BLaER1 treated with 17β-estradiol and CSF1 and Interleukin-3, amounts not matched to agents 10 nM and 100 nM (cell line): ENCODE measurements at regions not wholly inside any gene's neighbourhood (a gene's known extent, or its start where the extent isn't known, plus 50 kb on each side); places are given as distances from the start of the nearest gene placed in this dataset.

Experiments
- H3K27ac ChIP-seq, 11 experiments: shearing (Covaris generic); formaldehyde crosslinking; 2 replicates each; pipeline ENCODE4 v1.8.1; 2022
- H3K27me3 ChIP-seq, 11 experiments: shearing (Covaris generic); formaldehyde crosslinking; 2 replicates each; pipeline ENCODE4 v1.8.1; 2022
- H3K36me3 ChIP-seq, 11 experiments: shearing (Covaris generic); formaldehyde crosslinking; 2 replicates each; pipeline ENCODE4 v1.8.1; 2022
- H3K4me1 ChIP-seq, 10 experiments: shearing (Covaris generic); formaldehyde crosslinking; 2 replicates each; pipeline ENCODE4 v1.8.1; 2022
- H3K4me2 ChIP-seq, 11 experiments: shearing (Covaris generic); formaldehyde crosslinking; 2 replicates each; pipeline ENCODE4 v1.8.1; 2022
- H3K4me3 ChIP-seq, 10 experiments: shearing (Covaris generic); formaldehyde crosslinking; 2 replicates each; pipeline ENCODE4 v1.8.1; 2022
- H3K9ac ChIP-seq, 11 experiments: shearing (Covaris generic); formaldehyde crosslinking; 2 replicates each; pipeline ENCODE4 v1.8.1; 2022
- H3K9me3 ChIP-seq, 11 experiments: shearing (Covaris generic); formaldehyde crosslinking; replicated peaks in 1 of 11; 2 replicates each; pipeline ENCODE4 v1.8.1; 2022
- H4K20me1 ChIP-seq, 11 experiments: shearing (Covaris generic); formaldehyde crosslinking; 2 replicates each; pipeline ENCODE4 v1.8.1; 2022
- Cebpa-rat ChIP-seq, 11 experiments: shearing (Covaris generic); IDR thresholded peaks; 2 replicates each; pipeline ENCODE4 v1.8.1; 2022

GRCh38 chr11:109326781-109327180, 95.2 kb upstream of the C11orf87 start:
- no peaks in the 10 kb centered on the region for H3K36me3 ChIP-seq
- 0 out of 22 replicates have a peak, but pooled peaks cover 0 to 3% (median 0%) of the 10 kb centered on the region in 11 experiments for H3K9me3 ChIP-seq
- H3K27ac ChIP-seq: no peak overlapping the region
- TF ChIP-seq Cebpa-rat (IDR thresholded peaks at IDR 0.05): no peak
- H3K4me3 ChIP-seq: no peak overlapping the region
- H3K27me3 ChIP-seq: no peaks in the 10 kb centered on the region
- peak overlapping the region in 2 of 11 experiments; percentile 12 to 33; a peak in 3 of 22 replicates for H3K4me2 ChIP-seq
- H3K4me1 ChIP-seq: peaks cover 0 to 6% (median 0%) of the 10 kb centered on the region in 10 experiments; a peak in 1 of 20 replicates
- H4K20me1 ChIP-seq: no peaks in the 10 kb centered on the region
- H3K9ac ChIP-seq: no peak overlapping the region

- no peaks in the 10 kb centered on the region for H3K36me3 ChIP-seq
- H3K9ac ChIP-seq: no peak overlapping the region
- no peak overlapping the region for H3K27ac ChIP-seq
- no peaks in the 10 kb centered on the region for H4K20me1 ChIP-seq
- H3K4me3 ChIP-seq: no peak overlapping the region
- TF ChIP-seq Cebpa-rat (IDR thresholded peaks at IDR 0.05): no peak
- no peaks in the 10 kb centered on the region for H3K27me3 ChIP-seq
- H3K9me3 ChIP-seq: 0 out of 22 replicates have a peak, but pooled peaks cover 0 to 3% (median 0%) of the 10 kb centered on the region in 11 experiments
- H3K4me1 ChIP-seq: peaks cover 0 to 6% (median 0%) of the 10 kb centered on the region in 10 experiments; a peak in 1 of 20 replicates
- no peak overlapping the region for H3K4me2 ChIP-seq
Measured at GRCh38 chr11:109329716-109330115, 92.3 kb upstream of the C11orf87 start.

- Histone ChIP-seq H3K9me3 (no peaks in the 10 kb centered on the region), H3K4me3 (no peak overlapping the region), H3K27ac (no peak overlapping the region), H3K27me3 (no peaks in the 10 kb centered on the region), H3K36me3 (no peaks in the 10 kb centered on the region), H3K4me1 (peaks cover 0 to 6% (median 0%) of the 10 kb centered on the region in 10 experiments; a peak in 6 of 20 replicates), H4K20me1 (no peaks in the 10 kb centered on the region), H3K9ac (no peak overlapping the region), H3K4me2 (no peak overlapping the region)
- no peak for TF ChIP-seq Cebpa-rat (IDR thresholded peaks at IDR 0.05)
Measured at GRCh38 chr11:109338131-109338530, 83.9 kb upstream of the C11orf87 start.

GRCh38 chr11:109342261-109342660, 79.7 kb upstream of the C11orf87 start:
- peaks cover 0 to 17% (median 0%) of the 10 kb centered on the region in 10 experiments; a peak in 6 of 20 replicates for H3K4me1 ChIP-seq
- H3K4me3 ChIP-seq: no peak overlapping the region
- no peaks in the 10 kb centered on the region for H3K36me3 ChIP-seq
- TF ChIP-seq Cebpa-rat (IDR thresholded peaks at IDR 0.05): no peak
- H3K9ac ChIP-seq: no peak overlapping the region
- H3K4me2 ChIP-seq: no peak overlapping the region
- H3K27me3 ChIP-seq: no peaks in the 10 kb centered on the region
- H3K27ac ChIP-seq: no peak overlapping the region
- H4K20me1 ChIP-seq: no peaks in the 10 kb centered on the region
- peaks cover 0 to 13% (median 4%) of the 10 kb centered on the region in 11 experiments; a peak in 7 of 22 replicates for H3K9me3 ChIP-seq

- Histone ChIP-seq H3K4me2 (peak overlapping the region in 3 of 11 experiments; percentile 10 to 53 (median 44); a peak in 4 of 22 replicates), H3K36me3 (no peaks in the 10 kb centered on the region), H3K4me1 (peaks cover 0 to 17% (median 1%) of the 10 kb centered on the region in 10 experiments; a peak in 6 of 20 replicates), H4K20me1 (no peaks in the 10 kb centered on the region), H3K27me3 (no peaks in the 10 kb centered on the region), H3K4me3 (no peak overlapping the region), H3K9ac (no peak overlapping the region), H3K9me3 (peaks cover 0 to 13% (median 4%) of the 10 kb centered on the region in 11 experiments; a peak in 7 of 22 replicates), H3K27ac (no peak overlapping the region)
- TF ChIP-seq Cebpa-rat (IDR thresholded peaks at IDR 0.05): no peak
Measured at GRCh38 chr11:109343242-109343641, 78.7 kb upstream of the C11orf87 start.

GRCh38 chr11:109347304-109347703, 74.7 kb upstream of the C11orf87 start:
- Histone ChIP-seq H3K4me2 (peak overlapping the region in 1 of 11 experiments; percentile 2; a peak in 1 of 22 replicates), H3K27ac (no peak overlapping the region), H3K9me3 (peaks cover 0 to 13% (median 4%) of the 10 kb centered on the region in 11 experiments; a peak in 7 of 22 replicates), H4K20me1 (no peaks in the 10 kb centered on the region), H3K36me3 (no peaks in the 10 kb centered on the region), H3K9ac (no peak overlapping the region), H3K4me1 (peaks cover 0 to 17% (median 1%) of the 10 kb centered on the region in 10 experiments; a peak in 6 of 20 replicates), H3K4me3 (no peak overlapping the region), H3K27me3 (no peaks in the 10 kb centered on the region)
- no peak for TF ChIP-seq Cebpa-rat (IDR thresholded peaks at IDR 0.05)

GRCh38 chr11:109349276-109350080, 72.5 kb upstream of the C11orf87 start:
- H3K27me3 ChIP-seq: no peaks in the 10 kb centered on the region
- H3K4me3 ChIP-seq: no peak overlapping the region
- H3K9me3 ChIP-seq: peaks cover 0 to 10% (median 4%) of the 10 kb centered on the region in 11 experiments; a peak in 7 of 22 replicates
- H3K27ac ChIP-seq: no peak overlapping the region
- H3K9ac ChIP-seq: no peak overlapping the region
- H3K4me1 ChIP-seq: peaks cover 0 to 7% (median 0%) of the 10 kb centered on the region in 10 experiments; a peak in 1 of 20 replicates
- H3K4me2 ChIP-seq: no peak overlapping the region
- no peaks in the 10 kb centered on the region for H4K20me1 ChIP-seq
- no peaks in the 10 kb centered on the region for H3K36me3 ChIP-seq
- TF ChIP-seq Cebpa-rat (IDR thresholded peaks at IDR 0.05): no peak

GRCh38 chr11:109350091-109350490, 71.9 kb upstream of the C11orf87 start:
- no peak for TF ChIP-seq Cebpa-rat (IDR thresholded peaks at IDR 0.05)

GRCh38 chr11:109362059-109362458, 59.9 kb upstream of the C11orf87 start:
- no peak overlapping the region for H3K27ac ChIP-seq
- H3K27me3 ChIP-seq: no peaks in the 10 kb centered on the region
- no peaks in the 10 kb centered on the region for H3K4me1 ChIP-seq
- H3K4me2 ChIP-seq: no peak overlapping the region
- no peaks in the 10 kb centered on the region for H3K36me3 ChIP-seq
- H3K4me3 ChIP-seq: no peak overlapping the region
- H4K20me1 ChIP-seq: no peaks in the 10 kb centered on the region
- H3K9ac ChIP-seq: no peak overlapping the region
- H3K9me3 ChIP-seq: no peaks in the 10 kb centered on the region
- no peak for TF ChIP-seq Cebpa-rat (IDR thresholded peaks at IDR 0.05)

More at GRCh38 chr11:109350091-109350490, 71.9 kb upstream of the C11orf87 start:
- H3K4me1 ChIP-seq: peaks cover 0 to 7% (median 0%) of the 10 kb centered on the region in 10 experiments; a peak in 1 of 20 replicates
- H3K4me2 ChIP-seq: no peak overlapping the region
- no peak overlapping the region for H3K4me3 ChIP-seq
- no peaks in the 10 kb centered on the region for H3K36me3 ChIP-seq
- H4K20me1 ChIP-seq: no peaks in the 10 kb centered on the region
- H3K27ac ChIP-seq: no peak overlapping the region
- no peak overlapping the region for H3K9ac ChIP-seq
- peaks cover 0 to 3% (median 0%) of the 10 kb centered on the region in 11 experiments; a peak in 4 of 22 replicates for H3K9me3 ChIP-seq
- H3K27me3 ChIP-seq: no peaks in the 10 kb centered on the region
